ENCODE measurements at regions not wholly inside any gene's neighbourhood (a gene's known extent, or its start where the extent isn't known, plus 50 kb on each side); places are given as distances from the start of the nearest gene placed in this dataset.

GRCh38 chr9:14560194-14560593, 133.0 kb downstream of the ZDHHC21 start:
- no peak for DNase-seq (ENCODE audit: low spot score)

- no peak for DNase-seq (ENCODE audit: low spot score)
Measured at GRCh38 chr9:14554886-14555285, 138.3 kb downstream of the ZDHHC21 start.

- DNase-seq (ENCODE audit: low spot score), result no peak
Measured at GRCh38 chr9:14547245-14548060, 145.8 kb downstream of the ZDHHC21 start.

- no peak for DNase-seq (ENCODE audit: low spot score)
Measured at GRCh38 chr9:14546693-14547092, 146.5 kb downstream of the ZDHHC21 start.

- no peak for DNase-seq (ENCODE audit: low spot score)
Measured at GRCh38 chr9:14542071-14542470, 151.2 kb downstream of the ZDHHC21 start.

GRCh38 chr9:14538526-14538925, 154.7 kb downstream of the ZDHHC21 start:
- DNase-seq (ENCODE audit: low spot score), result no peak

GRCh38 chr9:14535161-14535955, 157.9 kb downstream of the ZDHHC21 start:
- no peak for DNase-seq (ENCODE audit: low spot score)

GRCh38 chr9:14533867-14534640, 159.2 kb downstream of the ZDHHC21 start:
- no peak for DNase-seq (ENCODE audit: low spot score)

- no peak for DNase-seq (ENCODE audit: low spot score)
Measured at GRCh38 chr9:14532456-14533115, 160.6 kb downstream of the ZDHHC21 start.

GRCh38 chr9:14531341-14532269, 161.6 kb downstream of the ZDHHC21 start:
- no peak for DNase-seq (ENCODE audit: low spot score)

GRCh38 chr9:14530841-14531240, 162.4 kb downstream of the ZDHHC21 start:
- no peak for DNase-seq (ENCODE audit: low spot score)

- no peak for DNase-seq (ENCODE audit: low spot score)
Measured at GRCh38 chr9:14530366-14530765, 162.9 kb downstream of the ZDHHC21 start.

- no peak for DNase-seq (ENCODE audit: low spot score)
Measured at GRCh38 chr9:14529629-14530028, 163.6 kb downstream of the ZDHHC21 start.

GRCh38 chr9:14529054-14529453, 164.2 kb downstream of the ZDHHC21 start:
- DNase-seq (ENCODE audit: low spot score), result no peak

GRCh38 chr9:14526504-14526903, 166.7 kb downstream of the ZDHHC21 start:
- DNase-seq (ENCODE audit: low spot score), result no peak

- no peak for DNase-seq (ENCODE audit: low spot score)
Measured at GRCh38 chr9:14525856-14526255, 167.4 kb downstream of the ZDHHC21 start.

GRCh38 chr9:14524873-14525515, 168.2 kb downstream of the ZDHHC21 start:
- DNase-seq (ENCODE audit: low spot score), result no peak

- no peak for DNase-seq (ENCODE audit: low spot score)
Measured at GRCh38 chr9:14523545-14523944, 169.7 kb downstream of the ZDHHC21 start.

- no peak for DNase-seq (ENCODE audit: low spot score)
Measured at GRCh38 chr9:14522627-14523379, 170.4 kb downstream of the ZDHHC21 start.

GRCh38 chr9:14520341-14520740, 172.9 kb downstream of the ZDHHC21 start:
- no peak for DNase-seq (ENCODE audit: low spot score)
